Progenitor cell of endocrine pancreas (in vitro differentiated cells): ENCODE measurements at regions not wholly inside any gene's neighbourhood (a gene's known extent, or its start where the extent isn't known, plus 50 kb on each side); places are given as distances from the start of the nearest gene placed in this dataset.

Experiments used
- DNase-seq: peaks from one replicate; pipeline ENCODE4 v3.0.0; 2021; ENCODE audit warnings: low spot score; ENCODE audit not compliant: unreplicated experiment
- H3K27ac Mint-ChIP-seq: 2 replicates; pipeline ENCODE4 v1.8.0; 2021; ENCODE audit warnings: mild to moderate bottlenecking, moderate library complexity, mixed read lengths
- H3K27me3 Mint-ChIP-seq: 2 replicates; pipeline ENCODE4 v1.8.0; 2021; ENCODE audit warnings: mixed read lengths
- H3K36me3 Mint-ChIP-seq: 2 replicates; pipeline ENCODE4 v1.8.0; 2022; ENCODE audit warnings: mixed read lengths; ENCODE audit not compliant: insufficient read depth
- H3K4me1 Mint-ChIP-seq: 2 replicates; pipeline ENCODE4 v1.8.0; 2021; ENCODE audit warnings: low read depth, mixed read lengths
- H3K4me3 Mint-ChIP-seq: 2 replicates; pipeline ENCODE4 v1.8.0; 2021; ENCODE audit warnings: low read depth, mild to moderate bottlenecking, moderate library complexity, mixed read lengths
- H3K9me3 Mint-ChIP-seq: 2 replicates; pipeline ENCODE4 v1.8.0; 2021; ENCODE audit warnings: low read depth, mixed read lengths
- TF ChIP-seq, protein P1 (sequence below): fragments of 200-600 bp; sonication (generic); IDR thresholded peaks from one replicate; pipeline ENCODE4 v1.5.0; 2021; ENCODE audit warnings: antibody characterized with exemption, mild to moderate bottlenecking; ENCODE audit not compliant: unreplicated experiment

GRCh38 chr5:26828294-26828693 is 210.1 kb downstream of the CDH9 start:
- no peak overlapping the region for H3K4me3 Mint-ChIP-seq
- peaks cover 3% of the 10 kb centered on the region for H3K9me3 Mint-ChIP-seq
- no peak overlapping the region for H3K27ac Mint-ChIP-seq
- no peaks in the 10 kb centered on the region for H3K4me1 Mint-ChIP-seq
- no peaks in the 10 kb centered on the region for H3K36me3 Mint-ChIP-seq
- TF ChIP-seq, protein P1, sequence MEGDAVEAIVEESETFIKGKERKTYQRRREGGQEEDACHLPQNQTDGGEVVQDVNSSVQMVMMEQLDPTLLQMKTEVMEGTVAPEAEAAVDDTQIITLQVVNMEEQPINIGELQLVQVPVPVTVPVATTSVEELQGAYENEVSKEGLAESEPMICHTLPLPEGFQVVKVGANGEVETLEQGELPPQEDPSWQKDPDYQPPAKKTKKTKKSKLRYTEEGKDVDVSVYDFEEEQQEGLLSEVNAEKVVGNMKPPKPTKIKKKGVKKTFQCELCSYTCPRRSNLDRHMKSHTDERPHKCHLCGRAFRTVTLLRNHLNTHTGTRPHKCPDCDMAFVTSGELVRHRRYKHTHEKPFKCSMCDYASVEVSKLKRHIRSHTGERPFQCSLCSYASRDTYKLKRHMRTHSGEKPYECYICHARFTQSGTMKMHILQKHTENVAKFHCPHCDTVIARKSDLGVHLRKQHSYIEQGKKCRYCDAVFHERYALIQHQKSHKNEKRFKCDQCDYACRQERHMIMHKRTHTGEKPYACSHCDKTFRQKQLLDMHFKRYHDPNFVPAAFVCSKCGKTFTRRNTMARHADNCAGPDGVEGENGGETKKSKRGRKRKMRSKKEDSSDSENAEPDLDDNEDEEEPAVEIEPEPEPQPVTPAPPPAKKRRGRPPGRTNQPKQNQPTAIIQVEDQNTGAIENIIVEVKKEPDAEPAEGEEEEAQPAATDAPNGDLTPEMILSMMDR, result no peak
- no peaks in the 10 kb centered on the region for H3K27me3 Mint-ChIP-seq
- DNase-seq, result no peak

DNA sequence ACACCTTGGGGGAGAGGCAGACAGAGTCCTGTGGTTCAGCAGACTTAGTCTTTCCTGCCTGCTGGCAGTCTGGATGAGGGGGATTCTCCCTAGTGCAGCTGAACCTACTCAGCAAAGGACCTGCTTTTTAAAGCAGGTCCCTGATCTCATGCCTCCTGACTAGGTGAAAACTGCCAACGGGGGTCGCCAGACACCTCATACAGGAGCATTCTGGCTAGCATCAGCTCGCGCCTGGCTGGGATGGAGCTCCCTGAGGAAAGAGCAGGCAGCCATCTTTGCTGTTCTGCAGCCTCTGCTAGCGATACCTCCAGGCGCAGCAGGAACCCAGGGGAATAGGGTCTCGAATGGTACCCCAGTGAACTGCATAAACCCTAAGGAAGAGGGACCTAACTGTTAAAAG is 225.2 kb downstream of the CDH9 start:
- TF ChIP-seq, protein P1, result no peak
- no peak overlapping the region for H3K4me3 Mint-ChIP-seq
- H3K27ac Mint-ChIP-seq, result no peak overlapping the region
- DNase-seq, result no peak
- no peaks in the 10 kb centered on the region for H3K36me3 Mint-ChIP-seq
- peaks cover 20% of the 10 kb centered on the region for H3K9me3 Mint-ChIP-seq
- H3K4me1 Mint-ChIP-seq, result no peaks in the 10 kb centered on the region
- no peaks in the 10 kb centered on the region for H3K27me3 Mint-ChIP-seq

GRCh38 chr5:26812714-26813113 is 225.7 kb downstream of the CDH9 start:
- no peaks in the 10 kb centered on the region for H3K4me1 Mint-ChIP-seq

GRCh38 chr5:26807231-26808199 is 230.9 kb downstream of the CDH9 start:
- no peak for DNase-seq
- H3K27me3 Mint-ChIP-seq, result no peaks in the 10 kb centered on the region

More at GRCh38 chr5:26812714-26813113, 225.7 kb downstream of the CDH9 start:
- DNase-seq, result no peak
- no peaks in the 10 kb centered on the region for H3K27me3 Mint-ChIP-seq
- peaks cover 19% of the 10 kb centered on the region for H3K9me3 Mint-ChIP-seq
- TF ChIP-seq, protein P1, result no peak
- no peaks in the 10 kb centered on the region for H3K36me3 Mint-ChIP-seq
- no peak overlapping the region for H3K27ac Mint-ChIP-seq
- no peak overlapping the region for H3K4me3 Mint-ChIP-seq

DNA sequence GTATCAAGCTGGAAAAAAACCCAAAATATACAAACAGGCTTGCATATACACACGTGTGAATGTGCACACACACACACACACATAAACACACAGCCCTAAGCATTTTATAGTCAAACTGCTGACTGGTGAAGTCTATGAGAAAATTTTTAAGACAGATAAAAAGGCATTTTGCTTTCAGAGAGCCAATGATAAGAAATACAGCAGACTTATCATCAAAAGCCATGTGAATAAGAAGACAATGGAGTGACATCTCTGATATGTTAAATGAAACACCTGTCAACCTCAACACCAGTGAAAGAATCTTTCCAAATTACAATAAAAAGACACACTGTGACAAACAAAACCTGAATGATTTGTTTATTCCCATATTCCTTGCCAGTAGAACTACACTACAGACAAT is 233.3 kb downstream of the CDH9 start:
- Mint-ChIP-seq H3K4me3 (no peak overlapping the region), H3K4me1 (no peaks in the 10 kb centered on the region), H3K27me3 (no peaks in the 10 kb centered on the region), H3K36me3 (no peaks in the 10 kb centered on the region), H3K27ac (no peak overlapping the region), H3K9me3 (peaks cover 15% of the 10 kb centered on the region)
- no peak for DNase-seq
- TF ChIP-seq, protein P1, result no peak

More at GRCh38 chr5:26807231-26808199, 230.9 kb downstream of the CDH9 start:
- no peak overlapping the region for H3K27ac Mint-ChIP-seq
- peaks cover 15% of the 10 kb centered on the region for H3K9me3 Mint-ChIP-seq
- no peaks in the 10 kb centered on the region for H3K36me3 Mint-ChIP-seq
- H3K4me1 Mint-ChIP-seq, result no peaks in the 10 kb centered on the region
- TF ChIP-seq, protein P1, result no peak
- H3K4me3 Mint-ChIP-seq, result no peak overlapping the region
